Body of pancreas (tissue), 4 donors: ENCODE measurements at regions not wholly inside any gene's neighbourhood (a gene's known extent, or its start where the extent isn't known, plus 50 kb on each side); places are given as distances from the start of the nearest gene placed in this dataset.
"Not testable (repeated sequence)": the region's sequence is repeated elsewhere in the genome, so short reads cannot be mapped to it uniquely, and the experiment has no call there.

ENCODE experiments used
- ATAC-seq: fragments of 150-250 bp; one replicate; pipeline ENCODE4 v1.9.1; 2016
- DNase-seq, 4 donors: peaks; one replicate each; pipeline ENCODE4 v3.0.0-alpha.2; 2019
- H3K27ac ChIP-seq, 4 donors: fragments of 200-600 bp; sonication (generic); 1 replicate in 3 of 4; 2 replicates in 1 of 4; pipeline versions ENCODE4 v1.5.1 to v1.6.1; 2016 to 2019; ENCODE audit warnings: mild to moderate bottlenecking in 1 of 4, mixed read lengths in 1 of 4, moderate library complexity in 1 of 4
- H3K27me3 ChIP-seq, 2 donors: fragments of 200-600 bp; sonication (generic); one replicate each; pipeline ENCODE4 v1.6.0; 2016; ENCODE audit warnings: mild to moderate bottlenecking in 1 of 2
- H3K36me3 ChIP-seq, 2 donors: fragments of 200-600 bp; sonication (generic); replicated peaks in 1 of 2; 2 replicates each; pipeline ENCODE4 v1.5.1; 2016; ENCODE audit warnings: low read depth in 2 of 2; ENCODE audit not compliant: insufficient read depth in 1 of 2
- H3K4me1 ChIP-seq: fragments of 200-600 bp; sonication (generic); one replicate; pipeline ENCODE4 v1.6.0; 2016
- H3K4me3 ChIP-seq, 2 donors: fragments of 200-600 bp; sonication (generic); 1 replicate in 1 of 2; 2 replicates in 1 of 2; pipeline ENCODE4 v1.5.1; 2016 to 2019
- H3K9me3 ChIP-seq, 3 donors: fragments of 200-600 bp; sonication (generic); 1 replicate in 2 of 3; 2 replicates in 1 of 3; pipeline ENCODE4 v1.5.1; 2016
- POLR2A ChIP-seq, 3 donors: fragments of 450-650 bp; IDR thresholded peaks; one replicate each; pipeline ENCODE4 v1.6.1; 2016; ENCODE audit warnings: antibody characterized with exemption in 3 of 3, mild to moderate bottlenecking in 2 of 3
- WGBS, 2 donors: methylation state at CpG; one replicate each; pipeline ENCODE4 v1.1.5; 2017; 5-methylcytosine and 5-hydroxymethylcytosine counted together
- intact Hi-C: fragments of 100-400 bp; cut with DNase I; formaldehyde crosslinking; loops from one replicate; pipeline ENCODE4 v1.15.1; 2023
- TF ChIP-seq, protein P1 (sequence below), 7 experiments: fragments of 450-650 bp in 4 of 7; fragments of 200-600 bp in 3 of 7; sonication (generic) in 3 of 7; IDR thresholded peaks; one replicate each; pipeline ENCODE4 v1.5.1; 2016 to 2019; ENCODE audit warnings: antibody characterized with exemption in 7 of 7

DNA sequence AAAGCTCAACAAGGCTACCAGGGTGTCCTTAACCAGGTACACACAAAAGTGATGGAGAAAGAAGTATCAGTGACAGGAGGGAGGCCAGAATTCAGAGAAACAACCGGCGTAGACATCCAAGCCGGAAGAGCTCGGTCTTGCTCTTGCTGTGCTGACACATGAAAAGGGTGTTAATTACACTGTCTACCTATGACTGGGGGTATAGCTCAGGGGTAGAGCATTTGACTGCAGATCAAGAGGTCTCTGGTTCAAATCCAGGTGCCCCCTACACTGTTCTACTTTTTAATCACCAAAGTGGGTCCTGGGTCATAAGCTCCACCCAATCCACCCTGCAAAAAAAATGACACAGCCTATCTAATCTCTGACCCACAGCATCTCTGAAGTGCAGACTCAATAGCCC, 86.9 kb upstream of the ZNF746 start:
- no peaks in the 10 kb centered on the region for H3K27me3 ChIP-seq
- intact Hi-C loops = no loop called here
- TF ChIP-seq, protein P1, sequence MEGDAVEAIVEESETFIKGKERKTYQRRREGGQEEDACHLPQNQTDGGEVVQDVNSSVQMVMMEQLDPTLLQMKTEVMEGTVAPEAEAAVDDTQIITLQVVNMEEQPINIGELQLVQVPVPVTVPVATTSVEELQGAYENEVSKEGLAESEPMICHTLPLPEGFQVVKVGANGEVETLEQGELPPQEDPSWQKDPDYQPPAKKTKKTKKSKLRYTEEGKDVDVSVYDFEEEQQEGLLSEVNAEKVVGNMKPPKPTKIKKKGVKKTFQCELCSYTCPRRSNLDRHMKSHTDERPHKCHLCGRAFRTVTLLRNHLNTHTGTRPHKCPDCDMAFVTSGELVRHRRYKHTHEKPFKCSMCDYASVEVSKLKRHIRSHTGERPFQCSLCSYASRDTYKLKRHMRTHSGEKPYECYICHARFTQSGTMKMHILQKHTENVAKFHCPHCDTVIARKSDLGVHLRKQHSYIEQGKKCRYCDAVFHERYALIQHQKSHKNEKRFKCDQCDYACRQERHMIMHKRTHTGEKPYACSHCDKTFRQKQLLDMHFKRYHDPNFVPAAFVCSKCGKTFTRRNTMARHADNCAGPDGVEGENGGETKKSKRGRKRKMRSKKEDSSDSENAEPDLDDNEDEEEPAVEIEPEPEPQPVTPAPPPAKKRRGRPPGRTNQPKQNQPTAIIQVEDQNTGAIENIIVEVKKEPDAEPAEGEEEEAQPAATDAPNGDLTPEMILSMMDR (IDR thresholded peaks at IDR 0.05) = no peak
- no peak for TF ChIP-seq POLR2A (IDR thresholded peaks at IDR 0.05)
- H3K4me3 ChIP-seq = no peak overlapping the region
- no peak overlapping the region for H3K27ac ChIP-seq
- H3K9me3 ChIP-seq = peaks cover 0 to 15% (median 0%) of the 10 kb centered on the region in 3 donors
- WGBS, 2 donors = 95 to 98% methylated on average over 4 of the region's 4 CpGs
- ATAC-seq (no peak), DNase-seq (no peak)
- H3K4me1 ChIP-seq = no peaks in the 10 kb centered on the region
- H3K36me3 ChIP-seq = peaks cover 0 to 4% of the 10 kb centered on the region in 2 donors

DNA sequence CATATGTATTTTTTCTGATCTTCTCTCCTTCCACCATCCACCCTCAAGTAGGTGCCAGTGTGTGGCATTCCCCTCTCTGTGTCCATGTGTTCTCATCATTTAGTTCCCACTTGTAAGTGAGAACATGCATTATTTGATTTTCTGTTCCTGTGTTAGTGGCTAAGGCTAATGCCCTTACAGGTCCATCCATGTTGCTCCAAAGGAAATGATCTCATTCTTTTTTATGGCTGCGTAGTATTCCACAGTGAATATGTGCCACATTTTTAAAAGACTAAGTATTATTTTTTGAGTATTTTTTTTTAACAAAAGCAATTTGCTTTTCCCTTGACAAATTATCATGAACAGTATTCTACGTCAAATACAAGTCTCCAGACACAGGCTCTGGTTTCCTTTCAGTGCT, 86.4 kb upstream of the ZNF746 start:
- Histone ChIP-seq H3K27me3 (no peaks in the 10 kb centered on the region), H3K4me3 (no peak overlapping the region), H3K9me3 (peaks cover 0 to 21% (median 0%) of the 10 kb centered on the region in 3 donors), H3K27ac (no peak overlapping the region), H3K4me1 (no peaks in the 10 kb centered on the region), H3K36me3 (peaks cover 0 to 4% of the 10 kb centered on the region in 2 donors)
- ATAC-seq (no peak), DNase-seq (no peak)
- intact Hi-C loops = no loop called here
- TF ChIP-seq POLR2A (IDR thresholded peaks at IDR 0.05) = no peak
- TF ChIP-seq, protein P1 (IDR thresholded peaks at IDR 0.05) = no peak
- 94 to 100% methylated on average over 2 of the region's 2 CpGs for WGBS, 2 donors

DNA sequence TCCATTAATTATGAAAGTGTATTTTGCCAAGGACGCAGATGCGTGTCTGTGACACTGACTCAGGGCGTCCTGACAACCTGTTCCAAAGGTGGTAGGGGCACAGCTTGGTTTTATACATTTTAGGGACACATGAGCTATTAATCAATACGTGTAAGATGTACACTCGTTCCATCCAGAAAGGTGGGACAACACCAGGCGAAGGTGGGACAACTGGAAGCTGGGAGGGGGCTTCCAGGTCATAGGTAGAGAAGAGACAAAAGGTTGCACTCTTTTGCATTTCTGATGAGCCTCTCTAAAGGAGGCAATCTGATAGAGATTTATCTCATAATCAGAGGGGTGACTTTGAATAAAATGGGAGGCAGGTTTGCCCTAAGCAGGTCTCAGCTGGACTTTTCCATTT, 82.7 kb upstream of the ZNF746 start:
- intact Hi-C loops = no loop called here
- ATAC-seq = no peak
- Histone ChIP-seq H3K36me3 (peaks cover 0 to 3% of the 10 kb centered on the region in 2 donors), H3K27ac (no peak overlapping the region), H3K27me3 (no peaks in the 10 kb centered on the region), H3K4me3 (no peak overlapping the region), H3K4me1 (no peaks in the 10 kb centered on the region), H3K9me3 (peaks cover 0 to 23% (median 0%) of the 10 kb centered on the region in 3 donors)
- DNase-seq = no peak
- no peak for TF ChIP-seq POLR2A (IDR thresholded peaks at IDR 0.05)
- TF ChIP-seq, protein P1 (IDR thresholded peaks at IDR 0.05) = no peak
- 86 to 98% methylated on average over 6 of the region's 6 CpGs for WGBS, 2 donors

DNA sequence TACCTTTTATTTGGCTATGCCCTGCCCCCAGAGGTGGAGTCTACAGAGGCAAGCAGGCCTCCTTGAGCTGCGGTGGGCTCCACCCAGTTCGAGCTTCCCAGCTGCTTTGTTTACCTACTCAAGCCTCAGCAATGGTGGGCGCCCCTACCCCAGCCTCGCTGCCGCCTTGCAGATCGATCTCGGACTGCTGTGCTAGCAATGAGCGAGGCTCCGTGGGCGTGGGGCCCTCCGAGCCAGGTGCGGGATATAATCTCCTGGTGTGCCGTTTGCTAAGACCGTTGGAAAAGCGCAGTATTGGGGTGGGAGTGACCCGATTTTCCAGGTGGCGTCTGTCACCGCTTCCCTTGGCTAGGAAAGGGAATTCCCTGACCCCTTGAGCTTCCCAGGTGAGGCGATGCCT, 81.8 kb upstream of the ZNF746 start:
- intact Hi-C loops = loop anchor here (10.0 kb wide), 1 partner anchor 1945 kb away; no protein-coding TSS in a partner anchor
- not testable (repeated sequence) for H3K4me1 ChIP-seq, H3K4me3 ChIP-seq, H3K36me3 ChIP-seq, ATAC-seq, H3K27ac ChIP-seq, H3K27me3 ChIP-seq, DNase-seq
- peaks cover 0 to 23% (median 0%) of the 10 kb centered on the region in 3 donors for H3K9me3 ChIP-seq
- WGBS, 2 donors = 96 to 100% methylated on average over 6 to 19 of the region's 19 CpGs

DNA sequence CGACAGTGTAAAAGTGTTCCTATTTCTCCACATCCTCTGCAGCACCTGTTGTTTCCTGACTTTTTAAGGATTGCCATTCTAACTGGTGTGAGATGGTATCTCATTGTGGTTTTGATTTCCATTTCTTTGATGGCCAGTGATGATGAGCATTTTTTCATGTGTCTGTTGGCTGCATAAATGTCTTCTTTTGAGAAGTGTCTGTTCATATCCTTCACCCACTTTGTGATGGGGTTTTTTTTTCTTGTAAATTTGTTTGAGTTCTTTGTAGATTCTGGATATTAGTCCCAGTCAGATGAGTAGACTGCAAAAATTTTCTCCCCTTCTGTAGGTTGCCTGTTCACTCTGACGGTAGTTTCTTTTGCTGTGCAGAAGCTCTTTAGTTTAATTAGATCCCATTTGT, 76.8 kb upstream of the ZNF746 start:
- not testable (repeated sequence) for H3K36me3 ChIP-seq, DNase-seq, H3K4me3 ChIP-seq, H3K27me3 ChIP-seq, ATAC-seq, H3K4me1 ChIP-seq, H3K27ac ChIP-seq
- intact Hi-C loops = loop anchor here (10.0 kb wide), 1 partner anchor 1940 kb away; no protein-coding TSS in a partner anchor
- peaks cover 0 to 14% (median 0%) of the 10 kb centered on the region in 3 donors for H3K9me3 ChIP-seq
- 98 to 100% methylated on average over 2 of the region's 2 CpGs for WGBS, 2 donors

DNA sequence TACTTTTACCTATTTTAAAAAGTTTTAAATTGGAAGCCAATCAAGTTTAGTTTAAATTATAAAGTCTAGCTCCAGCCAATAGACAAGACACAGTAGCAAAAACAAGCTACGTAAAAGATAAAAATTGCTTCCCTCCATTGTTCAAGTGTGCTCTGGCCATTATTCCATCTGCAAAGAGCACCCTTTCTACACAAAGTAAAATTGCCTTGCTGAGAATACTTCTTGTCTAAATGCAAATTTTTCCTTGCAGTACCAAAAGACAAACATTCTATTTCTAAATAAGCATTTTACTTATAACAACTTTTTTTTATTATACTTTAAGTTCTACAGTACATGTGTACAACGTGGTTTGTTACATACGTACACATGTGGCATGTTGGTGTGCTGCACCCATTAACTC, 75.9 kb upstream of the ZNF746 start:
- Histone ChIP-seq H3K9me3 (peaks cover 0 to 7% (median 0%) of the 10 kb centered on the region in 3 donors), H3K36me3 (no peaks in the 10 kb centered on the region), H3K4me3 (no peak overlapping the region), H3K27ac (no peak overlapping the region), H3K27me3 (no peaks in the 10 kb centered on the region), H3K4me1 (no peaks in the 10 kb centered on the region)
- WGBS, 2 donors = 96 to 97% methylated on average over 3 of the region's 3 CpGs
- intact Hi-C loops = loop anchor here (10.0 kb wide), 1 partner anchor 1939 kb away; no protein-coding TSS in a partner anchor
- DNase-seq = no peak
- ATAC-seq = no peak
- TF ChIP-seq, protein P1 (IDR thresholded peaks at IDR 0.05) = no peak
- TF ChIP-seq POLR2A (IDR thresholded peaks at IDR 0.05) = no peak

DNA sequence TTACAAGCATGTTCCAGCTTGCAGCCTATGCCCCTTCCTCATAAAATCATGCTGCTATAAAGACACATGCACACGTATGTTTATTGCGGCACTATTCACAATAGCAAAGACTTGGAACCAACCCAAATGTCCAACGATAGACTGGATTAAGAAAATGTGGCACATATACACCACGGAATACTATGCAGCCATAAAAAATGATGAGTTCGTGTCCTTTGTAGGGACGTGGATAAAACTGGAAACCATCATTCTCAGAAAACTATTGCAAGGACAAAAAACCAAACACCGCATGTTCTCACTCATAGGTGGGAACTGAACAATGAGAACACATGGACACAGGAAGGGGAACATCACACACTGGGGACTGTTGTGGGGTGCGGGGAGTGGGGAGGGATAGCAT, 75.3 kb upstream of the ZNF746 start:
- not testable (repeated sequence) for H3K27ac ChIP-seq, H3K27me3 ChIP-seq, H3K36me3 ChIP-seq, DNase-seq, H3K4me1 ChIP-seq, H3K4me3 ChIP-seq, H3K9me3 ChIP-seq, ATAC-seq
- intact Hi-C loops = loop anchor here (10.0 kb wide), 1 partner anchor 1938 kb away; no protein-coding TSS in a partner anchor
- WGBS, 2 donors = 94 to 97% methylated on average over 8 of the region's 8 CpGs
